Loucy (cell line): ENCODE measurements at regions not wholly inside any gene's neighbourhood (a gene's known extent, or its start where the extent isn't known, plus 50 kb on each side); places are given as distances from the start of the nearest gene placed in this dataset.

Source experiments
- H2AFZ ChIP-seq: fragments of 200-600 bp; sonication (generic); 2 replicates; pipeline ENCODE4 v1.6.0; 2016; ENCODE audit warnings: antibody characterized with exemption, mild to moderate bottlenecking, low read length, moderate library complexity
- H3F3A ChIP-seq: fragments of 200-600 bp; 2 replicates; pipeline ENCODE4 v1.6.0; 2016; ENCODE audit warnings: antibody characterized with exemption, low read depth, mild to moderate bottlenecking
- H3K27me3 ChIP-seq: fragments of 200-600 bp; sonication (generic); 2 replicates; pipeline ENCODE4 v1.6.1; 2014; ENCODE audit warnings: low read length, mild to moderate bottlenecking; ENCODE audit not compliant: insufficient read depth, poor library complexity, severe bottlenecking
- H3K36me3 ChIP-seq: fragments of 200-600 bp; sonication (generic); 2 replicates; pipeline ENCODE4 v1.6.1; 2016; ENCODE audit warnings: low read length; ENCODE audit not compliant: insufficient read depth
- H3K4me1 ChIP-seq: fragments of 200-600 bp; sonication (generic); 2 replicates; pipeline ENCODE4 v1.5.1; 2014; ENCODE audit warnings: low read length, mild to moderate bottlenecking; ENCODE audit not compliant: insufficient read depth, poor library complexity, severe bottlenecking
- H3K4me2 ChIP-seq: fragments of 200-600 bp; sonication (generic); 2 replicates; pipeline ENCODE4 v1.6.0; 2014; ENCODE audit warnings: antibody characterized with exemption, low read length, low read depth, mild to moderate bottlenecking; ENCODE audit not compliant: poor library complexity, severe bottlenecking
- H3K4me3 ChIP-seq: fragments of 200-600 bp; sonication (generic); 2 replicates; pipeline ENCODE4 v1.5.1; 2014; ENCODE audit warnings: low read length, mild to moderate bottlenecking, mixed read lengths; ENCODE audit not compliant: poor library complexity, severe bottlenecking
- H3K79me2 ChIP-seq: fragments of 200-600 bp; sonication (generic); 2 replicates; pipeline ENCODE4 v1.6.1; 2014; ENCODE audit warnings: low read length; ENCODE audit not compliant: insufficient read depth
- H3K9ac ChIP-seq: fragments of 200-600 bp; sonication (generic); 2 replicates; pipeline ENCODE4 v1.6.0; 2014; ENCODE audit warnings: mild to moderate bottlenecking, low read depth, low read length, moderate library complexity; ENCODE audit not compliant: poor library complexity, severe bottlenecking
- H3K9me2 ChIP-seq: fragments of 200-600 bp; sonication (generic); replicated peaks from 2 replicates; pipeline ENCODE4 v1.6.1; 2016; ENCODE audit warnings: low read depth, low read length, mixed read lengths
- H3K9me3 ChIP-seq: fragments of 200-600 bp; sonication (generic); 2 replicates; pipeline ENCODE4 v1.6.1; 2014; ENCODE audit warnings: mild to moderate bottlenecking, antibody characterized with exemption, low read length, low read depth; ENCODE audit not compliant: insufficient read depth
- H4K20me1 ChIP-seq: fragments of 200-600 bp; sonication (generic); 2 replicates; pipeline ENCODE4 v1.6.0; 2014; ENCODE audit warnings: antibody characterized with exemption, low read length, mild to moderate bottlenecking; ENCODE audit not compliant: insufficient read depth, poor library complexity, severe bottlenecking
- EZH2phosphoT487 ChIP-seq: fragments of 200-600 bp; IDR thresholded peaks from 2 replicates; pipeline ENCODE4 v1.6.1; 2018; ENCODE audit warnings: antibody characterized with exemption, mild to moderate bottlenecking, moderate library complexity, borderline replicate concordance
- TF ChIP-seq, protein P1 (sequence below): fragments of 200-600 bp; sonication (generic); conservative IDR thresholded peaks from 2 replicates; pipeline ENCODE4 v1.5.1; 2014; ENCODE audit warnings: mild to moderate bottlenecking, antibody characterized with exemption, low read length

- Histone ChIP-seq H3K9me2 (no peaks in the 10 kb centered on the region), H3F3A (no peaks in the 10 kb centered on the region), H3K4me3 (no peak overlapping the region), H3K9ac (no peak overlapping the region), H4K20me1 (no peaks in the 10 kb centered on the region), H3K4me1 (peaks cover 7% of the 10 kb centered on the region), H3K4me2 (no peak overlapping the region), H2AFZ (no peak overlapping the region), H3K79me2 (no peaks in the 10 kb centered on the region), H3K27me3 (no peaks in the 10 kb centered on the region), H3K9me3 (no peaks in the 10 kb centered on the region), H3K36me3 (no peaks in the 10 kb centered on the region)
- TF ChIP-seq EZH2phosphoT487, result no peak
- TF ChIP-seq, protein P1, sequence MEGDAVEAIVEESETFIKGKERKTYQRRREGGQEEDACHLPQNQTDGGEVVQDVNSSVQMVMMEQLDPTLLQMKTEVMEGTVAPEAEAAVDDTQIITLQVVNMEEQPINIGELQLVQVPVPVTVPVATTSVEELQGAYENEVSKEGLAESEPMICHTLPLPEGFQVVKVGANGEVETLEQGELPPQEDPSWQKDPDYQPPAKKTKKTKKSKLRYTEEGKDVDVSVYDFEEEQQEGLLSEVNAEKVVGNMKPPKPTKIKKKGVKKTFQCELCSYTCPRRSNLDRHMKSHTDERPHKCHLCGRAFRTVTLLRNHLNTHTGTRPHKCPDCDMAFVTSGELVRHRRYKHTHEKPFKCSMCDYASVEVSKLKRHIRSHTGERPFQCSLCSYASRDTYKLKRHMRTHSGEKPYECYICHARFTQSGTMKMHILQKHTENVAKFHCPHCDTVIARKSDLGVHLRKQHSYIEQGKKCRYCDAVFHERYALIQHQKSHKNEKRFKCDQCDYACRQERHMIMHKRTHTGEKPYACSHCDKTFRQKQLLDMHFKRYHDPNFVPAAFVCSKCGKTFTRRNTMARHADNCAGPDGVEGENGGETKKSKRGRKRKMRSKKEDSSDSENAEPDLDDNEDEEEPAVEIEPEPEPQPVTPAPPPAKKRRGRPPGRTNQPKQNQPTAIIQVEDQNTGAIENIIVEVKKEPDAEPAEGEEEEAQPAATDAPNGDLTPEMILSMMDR, result no peak
These were observed 293.4 kb upstream of the TBC1D5 start for GRCh38 chr3:18035641-18036449.

DNA sequence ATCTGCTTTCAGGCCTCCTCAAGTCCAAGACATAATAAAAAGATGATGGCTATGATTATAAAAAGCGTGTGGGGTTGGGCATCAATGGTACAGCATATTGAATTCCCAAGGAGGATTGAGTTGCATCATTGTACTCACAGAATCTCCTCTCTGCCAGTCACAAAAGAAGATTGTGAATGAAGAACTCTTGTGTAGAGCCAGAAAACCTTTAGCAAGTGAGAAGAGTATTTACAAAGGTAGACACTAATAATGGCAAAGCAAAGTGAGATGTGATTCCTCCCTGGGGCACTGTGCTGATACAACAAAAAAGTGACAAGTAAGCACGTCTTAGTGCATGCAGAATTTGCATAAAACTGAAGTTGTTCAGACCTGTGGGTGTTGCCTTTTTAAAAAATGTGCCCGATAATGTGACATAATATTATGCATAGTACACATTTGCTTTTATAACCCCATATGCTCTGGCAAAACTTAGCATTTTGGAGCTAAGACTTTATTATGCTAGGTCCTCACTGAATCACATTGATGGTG lies 291.2 kb upstream of the TBC1D5 start:
- H3K79me2 ChIP-seq, result no peaks in the 10 kb centered on the region
- no peaks in the 10 kb centered on the region for H3K27me3 ChIP-seq
- no peak overlapping the region for H2AFZ ChIP-seq
- TF ChIP-seq, protein P1, result no peak
- no peak for TF ChIP-seq EZH2phosphoT487
- no peak overlapping the region for H3K4me3 ChIP-seq
- no peaks in the 10 kb centered on the region for H3F3A ChIP-seq
- no peaks in the 10 kb centered on the region for H4K20me1 ChIP-seq
- H3K4me2 ChIP-seq, result no peak overlapping the region
- peaks cover 7% of the 10 kb centered on the region for H3K4me1 ChIP-seq
- no peak overlapping the region for H3K9ac ChIP-seq
- no peaks in the 10 kb centered on the region for H3K9me2 ChIP-seq
- no peaks in the 10 kb centered on the region for H3K36me3 ChIP-seq
- H3K9me3 ChIP-seq, result no peaks in the 10 kb centered on the region

DNA sequence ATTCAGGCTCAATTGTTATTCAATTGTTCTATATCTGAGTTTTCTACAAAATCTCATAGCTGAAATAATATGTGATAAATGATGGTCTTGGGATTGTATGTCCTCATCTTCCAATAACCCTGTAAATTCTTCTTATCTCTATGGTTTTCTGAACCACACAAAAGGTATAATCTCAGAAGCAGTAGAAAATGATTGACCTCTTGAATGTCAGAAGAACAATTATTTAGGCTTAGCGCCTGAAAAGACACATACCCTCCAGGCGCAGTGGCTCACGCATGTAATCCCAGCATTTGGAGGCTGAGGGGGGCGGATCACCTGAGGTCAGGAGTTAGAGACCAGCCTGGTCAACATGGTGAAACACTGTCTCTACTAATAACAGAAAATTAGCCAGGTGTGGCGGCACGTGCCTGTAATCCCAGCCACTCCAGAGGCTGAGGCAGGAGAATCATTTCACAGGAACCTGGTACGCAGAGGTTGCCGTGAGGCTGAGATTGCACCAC lies 288.0 kb upstream of the TBC1D5 start:
- H3K4me3 ChIP-seq, result no peak overlapping the region
- H3K9me3 ChIP-seq, result no peaks in the 10 kb centered on the region
- H3K79me2 ChIP-seq, result no peaks in the 10 kb centered on the region
- H3K9ac ChIP-seq, result no peak overlapping the region
- no peaks in the 10 kb centered on the region for H3K27me3 ChIP-seq
- no peaks in the 10 kb centered on the region for H3K36me3 ChIP-seq
- no peaks in the 10 kb centered on the region for H4K20me1 ChIP-seq
- no peak overlapping the region for H2AFZ ChIP-seq
- no peaks in the 10 kb centered on the region for H3K9me2 ChIP-seq
- H3K4me1 ChIP-seq, result peaks cover 15% of the 10 kb centered on the region
- TF ChIP-seq, protein P1, result no peak
- TF ChIP-seq EZH2phosphoT487, result no peak
- H3K4me2 ChIP-seq, result no peak overlapping the region
- H3F3A ChIP-seq, result no peaks in the 10 kb centered on the region
